NCI-H1694 (cell line): ENCODE measurements at regions not wholly inside any gene's neighbourhood (a gene's known extent, or its start where the extent isn't known, plus 50 kb on each side); places are given as distances from the start of the nearest gene placed in this dataset.
"Not testable (repeated sequence)": the region's sequence is repeated elsewhere in the genome, so short reads cannot be mapped to it uniquely, and the experiment has no call there.

Experiments used
- DNase-seq: peaks from one replicate; lab custom pipeline; 2025; lab: John Stamatoyannopoulos, UW

GRCh38 chr2:221914334-221914880 lies 342.3 kb upstream of the EPHA4 start:
- no peak for DNase-seq

- no peak for DNase-seq
These were observed 339.8 kb upstream of the EPHA4 start for GRCh38 chr2:221911890-221912289.

GRCh38 chr2:221911321-221911720 lies 339.2 kb upstream of the EPHA4 start:
- no peak for DNase-seq

DNA sequence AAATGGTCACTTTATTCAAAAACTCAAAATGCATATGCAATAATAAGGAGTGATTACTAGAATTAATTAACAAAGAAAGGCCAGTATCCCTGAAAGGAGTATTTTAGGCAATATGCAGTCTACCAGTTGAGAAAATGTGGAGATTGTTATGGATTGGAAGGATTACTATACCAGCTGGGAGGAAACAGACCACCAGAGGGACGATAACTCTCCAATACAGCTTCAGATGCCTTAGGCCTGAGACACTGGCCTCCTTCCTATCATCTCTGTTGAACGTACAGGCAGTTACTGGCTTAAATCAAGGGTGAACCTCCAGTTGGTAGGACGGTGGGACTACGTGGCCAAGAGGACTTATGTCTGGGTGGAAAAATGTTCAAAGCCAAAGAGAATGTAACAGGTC lies 336.4 kb upstream of the EPHA4 start:
- DNase-seq: no peak

- DNase-seq: no peak
These were observed 325.6 kb upstream of the EPHA4 start for GRCh38 chr2:221897718-221898117.

GRCh38 chr2:221896505-221897151 lies 324.5 kb upstream of the EPHA4 start:
- DNase-seq: no peak

- no peak for DNase-seq
These were observed 323.4 kb upstream of the EPHA4 start for GRCh38 chr2:221895366-221896121.

GRCh38 chr2:221893501-221893900 lies 321.4 kb upstream of the EPHA4 start:
- no peak for DNase-seq

DNA sequence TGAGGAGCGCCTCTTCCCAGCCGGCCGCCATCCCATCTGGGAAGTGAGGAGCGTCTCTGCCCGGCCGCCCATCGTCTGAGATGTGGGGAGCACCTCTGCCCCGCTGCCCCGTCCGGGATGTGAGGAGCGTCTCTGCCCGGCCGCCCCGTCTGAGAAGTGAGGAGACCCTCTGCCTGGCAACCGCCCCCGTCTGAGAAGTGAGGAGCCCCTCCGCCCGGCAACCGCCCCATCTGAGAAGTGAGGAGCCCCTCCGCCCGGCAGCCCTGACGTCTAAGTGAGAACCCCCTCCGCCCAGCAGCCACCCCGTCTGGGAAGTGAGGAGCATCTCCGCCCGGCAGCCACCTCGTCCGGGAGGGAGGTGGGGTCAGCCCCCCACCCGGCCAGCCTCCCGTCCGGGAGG lies 319.9 kb upstream of the EPHA4 start:
- not testable (repeated sequence) for DNase-seq

- no peak for DNase-seq
These were observed 311.9 kb upstream of the EPHA4 start for GRCh38 chr2:221883976-221884375.

DNA sequence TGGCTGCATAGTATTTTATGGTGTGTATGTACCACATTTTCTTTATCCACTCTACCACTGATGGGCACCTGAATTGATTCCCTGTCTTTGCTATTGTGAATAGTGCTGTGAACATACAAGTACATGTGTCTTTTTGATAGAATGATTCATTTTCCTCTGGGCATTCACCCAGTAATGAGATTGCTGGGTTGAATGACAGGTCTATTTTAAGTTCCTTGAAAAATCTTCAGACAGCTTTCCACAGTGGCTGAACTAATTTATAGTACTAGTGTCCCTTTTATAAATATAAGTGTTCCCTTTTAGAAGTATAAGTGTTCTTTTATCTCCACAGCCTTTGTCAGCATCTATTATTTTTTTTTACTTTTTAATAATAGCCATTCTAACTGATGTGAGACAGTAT lies 303.9 kb upstream of the EPHA4 start:
- DNase-seq: no peak

GRCh38 chr2:221874444-221874843 lies 302.3 kb upstream of the EPHA4 start:
- DNase-seq: no peak

DNA sequence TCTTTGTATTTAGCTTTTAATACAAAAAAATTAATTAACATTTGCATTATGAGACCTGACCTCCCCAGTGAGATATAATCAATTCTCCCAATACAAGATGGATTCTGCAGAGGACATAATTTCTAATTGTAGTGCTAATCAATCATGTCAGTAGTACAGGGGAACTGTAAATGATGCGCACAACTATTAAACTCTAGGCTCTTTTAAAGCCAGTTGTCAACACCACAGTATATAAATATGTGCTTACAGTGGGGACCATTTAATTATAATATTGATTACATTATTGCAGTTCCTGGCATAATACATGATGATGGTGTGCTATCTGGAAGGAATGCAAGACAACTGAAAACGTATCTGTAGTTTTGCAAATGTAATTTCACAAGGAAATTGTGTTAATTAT lies 285.6 kb upstream of the EPHA4 start:
- no peak for DNase-seq

- no peak for DNase-seq
These were observed 281.2 kb upstream of the EPHA4 start for GRCh38 chr2:221853297-221853696.

DNA sequence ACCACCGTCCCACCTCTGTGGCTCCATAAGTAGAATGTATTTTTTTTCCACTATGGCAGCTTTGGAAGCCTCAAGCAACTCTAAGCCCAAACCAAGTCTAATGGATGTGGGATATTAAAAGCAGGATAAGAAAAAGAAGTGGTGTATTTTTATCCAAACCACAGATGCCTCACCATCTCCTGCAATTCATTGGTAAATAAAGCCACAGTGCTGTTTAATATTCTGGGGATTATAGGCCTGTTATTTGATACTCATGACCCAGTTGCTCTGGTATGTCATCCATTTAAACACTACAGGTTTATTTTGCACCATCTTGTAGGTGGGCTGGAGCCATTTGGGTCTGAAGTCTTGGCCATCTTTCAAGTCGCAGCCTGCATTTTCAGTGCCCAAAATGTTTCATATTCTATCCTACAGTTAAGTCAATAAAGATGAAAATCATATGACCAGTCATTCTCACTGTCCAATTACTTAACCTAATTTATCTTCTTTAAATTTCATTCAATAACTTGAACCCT lies 279.5 kb upstream of the EPHA4 start:
- DNase-seq: no peak

DNA sequence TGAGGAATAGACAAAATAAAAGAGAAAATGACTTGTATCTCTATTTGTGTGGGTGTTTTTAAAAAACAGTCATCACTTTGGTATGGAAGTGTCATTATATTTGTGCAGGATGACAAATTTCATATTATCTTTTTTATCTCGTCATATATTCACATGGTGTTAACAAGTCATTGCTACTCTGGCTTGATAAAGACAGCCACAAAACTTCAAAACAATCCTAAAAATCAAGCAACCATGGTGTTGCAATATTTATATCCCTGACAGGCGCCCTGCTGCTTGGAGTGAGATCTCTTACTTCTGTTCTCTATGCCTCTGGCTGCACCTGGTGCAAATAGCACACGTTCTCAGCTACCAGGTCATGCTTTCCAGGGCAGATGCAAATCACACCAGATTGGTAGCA lies 278.0 kb upstream of the EPHA4 start:
- DNase-seq: no peak

DNA sequence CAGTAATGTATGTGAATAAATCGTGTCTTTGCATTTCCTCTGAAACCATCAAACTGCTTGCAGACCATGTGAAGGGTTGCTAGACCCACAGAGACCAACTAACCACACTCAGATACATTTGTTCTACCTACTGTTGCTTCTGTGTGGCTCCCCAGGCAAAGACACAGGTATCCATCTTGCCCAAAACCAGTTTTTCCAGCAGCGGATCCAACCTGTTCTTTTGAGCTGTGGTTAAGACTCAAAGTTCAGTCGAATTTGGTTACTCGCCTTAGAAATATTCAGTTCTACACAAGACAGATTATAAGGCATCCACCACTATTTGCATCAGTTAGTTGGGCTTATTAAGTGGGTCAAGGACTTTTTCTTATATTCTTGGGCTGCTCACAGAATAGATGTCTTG lies 276.2 kb upstream of the EPHA4 start:
- no peak for DNase-seq

GRCh38 chr2:221845021-221845365 lies 272.9 kb upstream of the EPHA4 start:
- DNase-seq: no peak

DNA sequence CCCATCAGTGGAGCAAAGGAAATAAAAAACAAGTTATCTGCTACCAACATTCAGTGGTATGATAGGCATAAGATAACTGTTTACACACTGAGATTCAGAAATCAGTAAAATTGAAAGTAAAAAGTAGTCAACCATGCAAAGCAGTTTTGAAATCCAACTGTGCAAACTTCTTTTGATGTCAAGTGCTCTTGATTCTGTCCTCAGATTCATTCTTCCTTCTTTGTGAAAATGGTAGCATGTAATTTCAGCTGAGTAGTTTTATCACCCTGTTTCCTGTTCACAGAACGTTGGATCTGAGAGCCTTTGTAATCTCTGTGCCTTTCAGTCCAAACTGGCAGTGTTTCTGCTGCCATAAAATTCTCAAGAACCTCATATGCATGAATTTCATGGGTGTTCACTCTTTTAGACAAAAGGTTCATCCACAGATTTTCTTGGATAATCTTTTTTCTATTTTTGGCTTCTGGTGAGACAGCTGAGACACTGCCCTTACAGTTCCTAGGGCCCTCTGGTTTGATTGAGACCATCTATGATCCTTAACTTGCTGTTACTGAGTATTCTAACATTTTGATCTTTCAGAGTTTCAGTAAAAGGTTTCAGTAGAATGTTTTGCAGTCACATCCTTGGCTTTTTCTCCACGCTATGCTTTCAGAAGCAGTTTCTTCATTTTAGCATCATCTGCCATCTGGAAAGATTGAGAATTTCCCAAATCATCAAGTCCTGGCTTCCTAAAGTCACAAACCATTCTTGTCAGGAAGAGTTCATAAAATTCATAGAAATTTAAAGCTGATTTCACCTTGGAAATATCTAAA lies 272.3 kb upstream of the EPHA4 start:
- no peak for DNase-seq

GRCh38 chr2:221836095-221836494 lies 264.0 kb upstream of the EPHA4 start:
- DNase-seq: no peak

GRCh38 chr2:221833966-221834365 lies 261.9 kb upstream of the EPHA4 start:
- DNase-seq: no peak

DNA sequence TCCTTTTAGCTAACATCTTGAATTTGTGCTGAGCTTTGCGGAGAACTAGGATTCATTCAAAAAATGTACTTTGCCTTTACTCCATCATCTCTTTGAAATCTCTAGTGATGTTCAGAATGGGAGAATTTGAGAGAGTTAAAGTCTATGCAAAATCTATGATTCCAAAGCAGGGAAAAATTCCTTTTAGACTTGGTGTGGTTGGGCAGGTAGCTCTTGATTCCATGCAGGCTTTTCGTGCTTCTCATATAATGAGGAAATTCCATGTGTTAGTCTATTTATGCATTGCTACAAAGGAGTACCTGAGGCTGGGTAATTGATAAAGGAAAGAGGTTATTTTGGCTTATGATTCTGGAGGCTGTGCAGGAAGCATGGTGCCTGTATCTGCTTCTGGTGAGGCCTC lies 258.9 kb upstream of the EPHA4 start:
- no peak for DNase-seq

DNA sequence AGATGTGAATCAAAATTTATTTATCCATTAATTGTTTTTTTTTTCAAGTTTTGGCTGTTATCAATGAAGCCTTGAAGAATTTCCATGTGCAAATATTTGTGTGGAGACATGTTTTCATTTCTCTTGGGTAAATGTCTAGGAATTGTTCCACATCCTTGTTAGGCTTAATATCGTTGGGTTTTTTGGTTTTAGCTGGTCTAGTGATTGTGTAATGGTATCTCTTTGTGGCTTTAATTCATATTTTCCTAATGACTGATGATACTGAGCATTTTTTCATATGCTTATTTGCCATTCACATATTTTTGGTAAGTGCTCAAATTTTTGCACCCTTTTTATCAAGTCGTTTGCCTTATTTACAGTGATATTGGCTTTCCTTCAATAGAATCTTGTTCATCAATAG lies 250.3 kb upstream of the EPHA4 start:
- no peak for DNase-seq
